Suppressor macrophage treated with lipopolysaccharide for 4 hours (primary cell): ENCODE measurements at regions not wholly inside any gene's neighbourhood (a gene's known extent, or its start where the extent isn't known, plus 50 kb on each side); places are given as distances from the start of the nearest gene placed in this dataset.

Source experiments
- DNase-seq: peaks from one replicate; pipeline ENCODE4 v3.0.0-alpha.2; 2020

DNA sequence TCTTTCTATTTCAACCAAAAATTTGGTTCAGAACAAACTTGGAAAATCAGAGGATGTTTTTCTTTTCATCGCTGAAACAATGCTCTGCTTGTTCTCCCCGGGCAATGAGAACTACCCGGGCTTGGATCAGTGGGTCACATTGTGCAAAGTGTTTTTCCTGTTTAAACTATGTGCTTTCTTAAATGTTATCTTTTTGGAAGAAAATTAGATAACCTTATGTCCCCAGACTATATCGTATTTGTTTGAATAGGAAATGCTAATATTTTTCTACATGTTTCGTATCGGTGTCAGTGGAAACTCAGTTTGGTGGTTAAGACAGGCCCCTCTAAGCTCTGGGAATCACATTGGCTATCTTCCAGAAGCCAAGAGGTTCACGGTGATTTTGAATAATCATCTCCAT is 319.5 kb upstream of the NFE2L3 start:
- no peak for DNase-seq

GRCh38 chr7:25832929-25833328 is 319.1 kb upstream of the NFE2L3 start:
- DNase-seq: no peak

DNA sequence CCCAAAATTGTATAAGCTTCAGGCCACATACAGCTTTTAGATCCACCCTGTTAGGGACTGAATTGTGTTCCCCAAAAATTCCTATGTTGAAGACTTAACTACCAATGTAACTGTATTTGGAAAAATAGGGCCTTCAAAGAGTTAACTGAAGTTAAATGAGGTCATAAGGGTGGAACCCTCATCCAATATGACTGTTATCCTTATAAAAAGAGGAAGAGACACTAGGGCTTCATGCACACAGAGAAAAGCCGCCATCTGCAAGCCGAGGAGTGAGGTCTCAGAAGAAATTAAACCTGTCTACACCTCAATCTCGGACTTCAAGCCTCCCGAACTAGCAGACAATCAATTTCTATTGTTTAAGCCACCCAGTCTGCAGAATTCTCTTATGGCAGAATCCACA is 317.9 kb upstream of the NFE2L3 start:
- DNase-seq: no peak

DNA sequence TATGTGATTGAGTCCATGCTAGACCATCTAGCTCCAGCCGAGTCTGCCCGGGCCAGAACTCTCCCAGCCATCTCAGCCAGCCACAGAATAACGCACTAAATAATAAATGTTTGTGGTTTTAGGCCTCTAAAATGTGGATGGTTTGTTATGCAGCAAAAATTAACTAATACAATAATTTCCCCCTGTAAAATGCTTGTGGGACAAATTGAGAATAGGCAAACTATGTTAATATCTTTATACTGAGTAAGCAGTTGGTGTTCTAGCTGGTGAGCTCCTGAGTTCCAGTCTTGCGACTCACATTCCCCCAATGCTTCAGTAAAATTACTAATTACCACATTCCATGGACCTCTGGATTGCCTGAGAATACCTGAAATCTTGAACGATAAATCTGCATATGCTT is 316.8 kb upstream of the NFE2L3 start:
- DNase-seq: no peak

- no peak for DNase-seq
These were observed 312.8 kb upstream of the NFE2L3 start for GRCh38 chr7:25839084-25839769.

GRCh38 chr7:25840209-25840792 is 311.7 kb upstream of the NFE2L3 start:
- DNase-seq: no peak

DNA sequence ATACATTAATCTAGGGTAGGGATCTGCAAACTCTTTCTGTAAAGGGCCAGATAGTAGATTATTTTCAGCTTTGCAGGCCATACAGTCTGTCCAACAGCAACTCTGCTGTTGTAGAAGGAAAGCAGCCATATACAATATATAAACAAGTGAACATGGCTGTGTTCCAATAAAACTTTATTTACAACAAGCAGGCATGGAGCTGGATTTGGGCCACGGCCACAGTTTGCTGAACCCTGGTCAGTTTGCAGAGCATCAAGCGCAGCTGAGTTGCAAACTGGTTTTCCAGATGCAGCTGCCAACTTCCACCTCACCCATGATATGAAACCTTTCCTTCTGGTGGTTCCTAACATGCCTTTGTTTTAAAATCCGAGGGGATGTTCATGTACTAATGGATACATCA is 310.4 kb upstream of the NFE2L3 start:
- no peak for DNase-seq

- no peak for DNase-seq
These were observed 309.7 kb upstream of the NFE2L3 start for GRCh38 chr7:25842201-25842733.

- no peak for DNase-seq
These were observed 308.5 kb upstream of the NFE2L3 start for GRCh38 chr7:25843467-25843866.

- DNase-seq: no peak
These were observed 307.7 kb upstream of the NFE2L3 start for GRCh38 chr7:25844102-25844870.

GRCh38 chr7:25845464-25845863 is 306.5 kb upstream of the NFE2L3 start:
- DNase-seq: no peak

DNA sequence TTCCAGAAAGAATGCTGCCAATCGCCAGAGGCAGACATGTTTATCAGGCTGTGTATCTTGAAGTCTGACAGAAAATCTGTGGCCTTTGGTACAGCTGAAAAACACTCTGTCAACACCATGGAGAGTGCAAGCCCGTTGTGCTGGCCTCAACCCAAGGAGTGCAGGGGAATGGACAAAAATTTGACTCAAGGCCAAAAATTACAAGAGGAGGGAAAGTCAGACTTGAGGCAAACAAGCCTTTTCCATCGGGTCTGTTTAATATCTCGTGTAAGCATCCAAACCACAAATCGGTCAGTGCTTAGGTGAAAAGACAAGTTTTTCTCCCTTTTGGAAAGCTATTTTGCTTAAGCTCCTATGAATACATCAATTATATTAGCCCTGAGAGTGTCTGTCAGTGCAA is 305.3 kb upstream of the NFE2L3 start:
- no peak for DNase-seq

DNA sequence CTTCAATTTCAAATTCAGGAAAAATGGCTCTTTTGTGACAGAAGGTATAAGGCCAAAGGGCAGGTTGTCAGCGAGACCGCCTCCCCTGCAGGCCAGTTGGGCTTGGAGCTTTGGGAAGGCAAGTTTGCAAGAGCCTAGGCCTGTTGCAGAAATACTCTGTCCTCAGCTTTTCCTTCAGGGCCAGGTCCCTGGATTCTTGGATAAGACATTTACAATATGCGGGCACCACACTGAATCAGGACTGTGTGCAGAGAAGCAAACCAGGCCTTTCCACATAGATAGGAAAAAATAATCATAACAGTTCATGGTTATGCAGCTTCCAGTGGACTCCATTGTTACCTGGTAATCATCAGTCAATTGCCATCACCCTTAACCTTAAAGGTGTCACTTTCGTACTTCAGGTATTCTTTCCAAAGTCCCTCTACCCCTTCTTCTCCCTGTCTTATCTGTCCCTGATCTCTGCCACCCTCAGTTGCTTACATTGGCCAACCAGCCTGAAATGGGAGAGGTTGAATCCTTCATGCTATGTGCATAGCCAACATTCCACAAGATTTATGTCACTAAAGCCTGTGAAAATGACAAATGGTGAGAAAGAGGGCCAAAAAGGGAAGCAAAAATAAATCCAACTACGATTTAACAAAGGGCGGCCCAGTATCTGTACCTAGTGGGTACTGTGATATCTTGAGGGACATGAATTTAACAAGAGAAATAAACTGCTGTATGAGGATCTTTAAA is 304.5 kb upstream of the NFE2L3 start:
- no peak for DNase-seq

DNA sequence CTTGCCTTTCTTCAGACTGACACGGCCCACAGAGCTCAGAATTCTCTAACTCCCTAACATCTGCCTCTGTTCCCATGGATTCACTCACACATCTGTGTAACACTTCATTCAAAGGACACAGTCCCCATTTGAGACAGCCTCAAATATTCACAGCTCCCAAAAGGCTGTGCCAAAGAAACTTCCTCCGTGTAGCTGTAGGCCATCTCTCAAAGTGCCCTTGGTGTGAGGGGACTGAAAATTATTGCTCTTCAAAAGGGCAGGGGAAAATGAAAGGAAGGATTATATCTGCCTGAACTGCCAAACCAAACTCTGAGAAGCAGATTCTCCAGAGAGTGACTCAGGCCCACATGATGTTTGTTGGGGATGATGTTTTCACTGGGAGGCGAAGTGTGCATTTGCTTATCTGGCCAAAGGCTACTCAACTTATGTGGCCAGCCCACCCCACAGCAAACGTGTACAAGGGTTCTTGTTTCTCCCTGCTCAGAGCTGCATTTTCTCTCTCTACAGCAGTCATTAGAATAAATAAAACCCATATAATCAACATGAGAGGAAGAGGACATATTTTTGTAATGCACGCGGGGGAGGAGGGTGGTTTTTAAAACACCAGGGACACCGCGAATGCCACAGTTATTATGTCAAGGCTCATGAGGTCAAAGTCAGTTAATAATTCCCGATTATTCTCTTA is 302.4 kb upstream of the NFE2L3 start:
- no peak for DNase-seq

- DNase-seq: no peak
These were observed 301.8 kb upstream of the NFE2L3 start for GRCh38 chr7:25850216-25850615.

DNA sequence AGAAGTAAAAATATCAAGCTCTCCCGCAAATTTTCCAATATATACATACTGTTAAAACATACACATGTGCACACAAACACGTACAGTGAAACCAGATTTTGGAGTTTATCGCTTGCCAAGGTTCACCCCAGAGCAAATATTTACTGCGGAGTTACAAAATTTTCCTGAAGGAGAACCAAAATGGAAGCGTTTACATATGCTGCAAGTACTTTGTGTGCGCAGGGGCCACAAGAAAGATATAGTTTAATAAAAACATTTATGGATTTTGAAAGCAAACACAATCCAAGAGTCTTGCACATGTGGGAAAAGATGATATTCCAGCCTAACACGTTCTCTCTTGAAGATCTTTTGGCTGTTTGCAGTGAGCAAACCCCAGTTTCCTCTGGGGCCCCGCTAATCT is 301.3 kb upstream of the NFE2L3 start:
- no peak for DNase-seq

GRCh38 chr7:25851332-25852210 is 300.4 kb upstream of the NFE2L3 start:
- DNase-seq: peak; percentile 80

GRCh38 chr7:25852211-25852938 is 299.6 kb upstream of the NFE2L3 start:
- no peak for DNase-seq

- no peak for DNase-seq
These were observed 299.1 kb upstream of the NFE2L3 start for GRCh38 chr7:25852939-25853271.

- DNase-seq: no peak
These were observed 298.7 kb upstream of the NFE2L3 start for GRCh38 chr7:25853314-25853713.

DNA sequence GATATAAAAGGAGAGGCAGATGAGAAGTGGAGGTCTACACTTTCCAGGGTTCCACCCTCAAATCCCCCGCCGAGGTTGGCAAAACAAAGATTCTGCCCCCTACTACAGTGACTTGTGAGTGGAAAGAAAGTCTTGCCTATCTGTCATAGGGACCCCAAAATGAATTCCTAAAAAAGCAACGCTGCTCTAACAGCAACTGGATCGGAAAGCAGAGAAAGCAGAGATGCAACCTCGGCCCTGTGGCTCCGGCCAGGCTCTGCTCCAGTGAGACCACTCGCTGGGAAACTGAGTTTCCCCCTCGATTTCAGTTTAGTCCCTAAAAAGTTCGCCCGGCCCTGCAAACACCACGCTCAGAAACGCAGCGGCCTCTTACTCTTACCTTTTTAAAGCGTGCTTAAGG is 297.9 kb upstream of the NFE2L3 start:
- no peak for DNase-seq
